GM18508 (cell line): ENCODE measurements at regions not wholly inside any gene's neighbourhood (a gene's known extent, or its start where the extent isn't known, plus 50 kb on each side); places are given as distances from the start of the nearest gene placed in this dataset.
"Not testable (repeated sequence)": the region's sequence is repeated elsewhere in the genome, so short reads cannot be mapped to it uniquely, and the experiment has no call there.

ENCODE experiments used
- ATAC-seq: cut with Tn5 transposase; IDR thresholded peaks from one replicate; pipeline ENCODE4 v1.9.1; 2021; ENCODE audit warnings: moderate number of reproducible peaks; ENCODE audit not compliant: insufficient read depth, unreplicated experiment

GRCh38 chr17:51481370-51481769, 221.0 kb downstream of the UTP18 start:
- no peak for ATAC-seq

- not testable (repeated sequence) for ATAC-seq
Observed at GRCh38 chr17:51482248-51482647, 221.9 kb downstream of the UTP18 start.

GRCh38 chr17:51486091-51486490, 225.7 kb downstream of the UTP18 start:
- no peak for ATAC-seq

- no peak for ATAC-seq
Observed at GRCh38 chr17:51486885-51487520, 226.7 kb downstream of the UTP18 start.

- no peak for ATAC-seq
Observed at GRCh38 chr17:51487947-51488346, 227.6 kb downstream of the UTP18 start.

GRCh38 chr17:51491416-51491815, 231.1 kb downstream of the UTP18 start:
- no peak for ATAC-seq

GRCh38 chr17:51493206-51493605, 232.9 kb downstream of the UTP18 start:
- ATAC-seq: no peak

GRCh38 chr17:51496378-51496777, 236.0 kb downstream of the UTP18 start:
- ATAC-seq: no peak

- ATAC-seq: no peak
Observed at GRCh38 chr17:51499897-51500296, 239.6 kb downstream of the UTP18 start.

- ATAC-seq: no peak
Observed at GRCh38 chr17:51500454-51500853, 240.1 kb downstream of the UTP18 start.

- ATAC-seq: no peak
Observed at GRCh38 chr17:51505450-51505849, 245.1 kb downstream of the UTP18 start.

GRCh38 chr17:51507444-51507843, 247.1 kb downstream of the UTP18 start:
- no peak for ATAC-seq

GRCh38 chr17:51508048-51508447, 247.7 kb downstream of the UTP18 start:
- ATAC-seq: no peak

- ATAC-seq: no peak
Observed at GRCh38 chr17:51510940-51511339, 250.6 kb downstream of the UTP18 start.

GRCh38 chr17:51512220-51512907, 252.0 kb downstream of the UTP18 start:
- no peak for ATAC-seq

GRCh38 chr17:51516924-51517323, 256.6 kb downstream of the UTP18 start:
- no peak for ATAC-seq

- no peak for ATAC-seq
Observed at GRCh38 chr17:51524524-51524923, 264.2 kb downstream of the UTP18 start.

GRCh38 chr17:51526507-51526906, 266.2 kb downstream of the UTP18 start:
- no peak for ATAC-seq

- ATAC-seq: no peak
Observed at GRCh38 chr17:51527225-51527982, 267.1 kb downstream of the UTP18 start.

- ATAC-seq: no peak
Observed at GRCh38 chr17:51528111-51528510, 267.8 kb downstream of the UTP18 start.

- no peak for ATAC-seq
Observed at GRCh38 chr17:51533219-51533618, 272.9 kb downstream of the UTP18 start.
